ENCODE measurements at regions not wholly inside any gene's neighbourhood (a gene's known extent, or its start where the extent isn't known, plus 50 kb on each side); places are given as distances from the start of the nearest gene placed in this dataset.

DNA sequence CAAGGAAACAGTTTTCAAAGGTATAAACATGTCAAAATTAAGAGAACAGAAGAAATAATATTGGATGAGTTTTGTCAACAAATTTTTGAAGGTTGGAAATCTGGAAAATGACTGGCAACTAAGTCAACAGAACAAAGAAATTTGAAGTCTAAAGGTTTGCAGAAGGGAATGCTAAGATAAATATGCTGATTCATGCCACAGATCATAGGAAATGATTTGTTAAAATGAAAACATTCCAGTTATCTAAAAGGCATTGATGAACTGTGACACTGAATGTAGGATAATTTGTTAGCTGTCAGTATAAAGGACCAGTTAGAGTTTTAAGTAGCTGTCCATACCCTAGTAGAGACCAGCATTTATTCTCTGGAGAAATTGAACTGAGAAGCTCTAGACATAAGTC lies 157.9 kb upstream of the CHRM3 start:
- Histone ChIP-seq H3K79me1 (ENCODE audit: insufficient read depth, low read depth, low read length, poor library complexity, severe bottlenecking) (no peaks in the 10 kb centered on the region), H3K4me1 (ENCODE audit: insufficient read depth, low read length) (peaks cover 4% of the 10 kb centered on the region; the same call in 1 of the 2 replicates), H4K8ac (replicated peaks; ENCODE audit: insufficient read length, low read depth, low read length) (no peak overlapping the region), H3K79me2 (ENCODE audit: insufficient read depth, low read length) (no peaks in the 10 kb centered on the region), H3K23me2 (ENCODE audit: insufficient read length, low read depth, low read length, poor library complexity, severe bottlenecking) (no peaks in the 10 kb centered on the region), H3K27me3 (ENCODE audit: insufficient read depth, low read length) (no peaks in the 10 kb centered on the region), H3K4me2 (ENCODE audit: insufficient read depth, insufficient read length, low read length) (no peak overlapping the region), H2BK12ac (ENCODE audit: insufficient read length, low read depth, low read length) (no peak overlapping the region), H2BK120ac (ENCODE audit: low read depth, low read length, poor library complexity, severe bottlenecking) (no peak overlapping the region), H3K56ac (ENCODE audit: insufficient read length, low read depth, low read length) (no peak overlapping the region), H3K23ac (ENCODE audit: insufficient read length, low read depth, low read length) (no peak overlapping the region), H3K27ac (ENCODE audit: insufficient read length, low read depth, low read length) (no peak overlapping the region), H2BK5ac (ENCODE audit: insufficient read length, low read length) (no peak overlapping the region), H4K20me1 (ENCODE audit: control insufficient read depth, insufficient read depth, insufficient read length) (no peaks in the 10 kb centered on the region), H3T11ph (ENCODE audit: low read length) (no peak overlapping the region), H2BK15ac (ENCODE audit: low read depth, low read length) (no peak overlapping the region), H3K4ac (ENCODE audit: low read depth, low read length) (no peak overlapping the region), H4K5ac (ENCODE audit: insufficient read length, low read depth, low read length) (no peak overlapping the region), H3K9me3 (ENCODE audit: control insufficient read depth, low read depth, low read length) (no peaks in the 10 kb centered on the region), H3K14ac (ENCODE audit: insufficient read depth, low read length) (no peak overlapping the region), H2AK5ac (ENCODE audit: insufficient read length, low read length) (no peak overlapping the region), H2BK20ac (ENCODE audit: low read depth, low read length, poor library complexity, severe bottlenecking) (no peak overlapping the region), H3K9ac (ENCODE audit: extremely low read depth, insufficient read length, low read length) (no peak overlapping the region), H2AFZ (ENCODE audit: low read length) (no peak overlapping the region), H4K91ac (ENCODE audit: insufficient read length, low read depth, low read length) (no peak overlapping the region), H3K18ac (ENCODE audit: insufficient read length, low read depth, low read length) (no peak overlapping the region)
- no peak for DNase-seq
- TF ChIP-seq, protein P1, sequence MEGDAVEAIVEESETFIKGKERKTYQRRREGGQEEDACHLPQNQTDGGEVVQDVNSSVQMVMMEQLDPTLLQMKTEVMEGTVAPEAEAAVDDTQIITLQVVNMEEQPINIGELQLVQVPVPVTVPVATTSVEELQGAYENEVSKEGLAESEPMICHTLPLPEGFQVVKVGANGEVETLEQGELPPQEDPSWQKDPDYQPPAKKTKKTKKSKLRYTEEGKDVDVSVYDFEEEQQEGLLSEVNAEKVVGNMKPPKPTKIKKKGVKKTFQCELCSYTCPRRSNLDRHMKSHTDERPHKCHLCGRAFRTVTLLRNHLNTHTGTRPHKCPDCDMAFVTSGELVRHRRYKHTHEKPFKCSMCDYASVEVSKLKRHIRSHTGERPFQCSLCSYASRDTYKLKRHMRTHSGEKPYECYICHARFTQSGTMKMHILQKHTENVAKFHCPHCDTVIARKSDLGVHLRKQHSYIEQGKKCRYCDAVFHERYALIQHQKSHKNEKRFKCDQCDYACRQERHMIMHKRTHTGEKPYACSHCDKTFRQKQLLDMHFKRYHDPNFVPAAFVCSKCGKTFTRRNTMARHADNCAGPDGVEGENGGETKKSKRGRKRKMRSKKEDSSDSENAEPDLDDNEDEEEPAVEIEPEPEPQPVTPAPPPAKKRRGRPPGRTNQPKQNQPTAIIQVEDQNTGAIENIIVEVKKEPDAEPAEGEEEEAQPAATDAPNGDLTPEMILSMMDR (conservative IDR thresholded peaks at IDR 0.05) = no peak
- Mint-ChIP-seq H3K4me3 (no peak overlapping the region), H3K4me1 (peaks cover 9 to 15% of the 10 kb centered on the region in 2 experiments), H3K27me3 (ENCODE audit: low read depth) (no peaks in the 10 kb centered on the region), H3K36me3 (ENCODE audit: insufficient read depth in 1 of 3, low read depth in 3 of 3) (peaks cover 12 to 16% (median 12%) of the 10 kb centered on the region in 3 experiments), H3K27ac (no peak overlapping the region; a peak in 1 of 7 replicates), H3K9me3 (peaks cover 12 to 17% of the 10 kb centered on the region in 2 experiments)
